Lung (tissue), 11 donors: ENCODE measurements at regions not wholly inside any gene's neighbourhood (a gene's known extent, or its start where the extent isn't known, plus 50 kb on each side); places are given as distances from the start of the nearest gene placed in this dataset.

Experiments
- ATAC-seq: fragments of 200-7000 bp; cut with Tn5 transposase; one replicate; pipeline ENCODE4 v1.9.1; 2020; ENCODE audit warnings: moderate number of reproducible peaks; ENCODE audit not compliant: insufficient read depth, low FRiP score
- DNase-seq, 3 donors: peaks; one replicate each; pipeline ENCODE4 v3.0.0-alpha.2; 2013 to 2017
- H3K27ac ChIP-seq, 2 donors: one replicate each; pipeline ENCODE4 v1.5.1; 2013; ENCODE audit warnings: mild to moderate bottlenecking in 2 of 2, moderate library complexity in 2 of 2, control low read depth in 1 of 2, inconsistent platforms in 1 of 2, low read depth in 1 of 2, low read length in 1 of 2
- H3K27me3 ChIP-seq, 3 donors: one replicate each; pipeline ENCODE4 v1.5.1; 2013; ENCODE audit warnings: low read length in 2 of 3; ENCODE audit not compliant: control insufficient read depth in 3 of 3, insufficient read depth in 3 of 3
- H3K36me3 ChIP-seq, 4 donors: one replicate each; pipeline ENCODE4 v1.5.1; 2013; ENCODE audit warnings: low read length in 4 of 4, mild to moderate bottlenecking in 1 of 4, moderate library complexity in 1 of 4; ENCODE audit not compliant: control insufficient read depth in 4 of 4, insufficient read depth in 4 of 4
- H3K4me1 ChIP-seq, 5 donors: one replicate each; pipeline ENCODE4 v1.5.1; 2013; ENCODE audit warnings: low read length in 5 of 5, mild to moderate bottlenecking in 2 of 5, moderate library complexity in 1 of 5; ENCODE audit not compliant: control insufficient read depth in 5 of 5, insufficient read depth in 5 of 5
- H3K4me3 ChIP-seq: one replicate; pipeline ENCODE4 v1.5.1; 2013; ENCODE audit warnings: mild to moderate bottlenecking, control low read depth, moderate library complexity
- H3K9ac ChIP-seq, 2 donors: one replicate each; pipeline ENCODE4 v1.5.1; 2013; ENCODE audit warnings: low read length in 2 of 2, control low read depth in 1 of 2; ENCODE audit not compliant: insufficient read depth in 1 of 2
- H3K9me3 ChIP-seq, 4 donors: one replicate each; pipeline ENCODE4 v1.5.1; 2013; ENCODE audit warnings: low read length in 3 of 4, mild to moderate bottlenecking in 1 of 4, moderate library complexity in 1 of 4; ENCODE audit not compliant: control insufficient read depth in 4 of 4, insufficient read depth in 3 of 4
- CTCF ChIP-seq: IDR thresholded peaks from 2 replicates; pipeline ENCODE4 v1.5.1; 2012; ENCODE audit warnings: mild to moderate bottlenecking; ENCODE audit errors: control extremely low read depth, extremely low read depth
- WGBS, 2 donors: extraction: QIAGEN DNeasy Blood & Tissue Kit; methylation state at CpG; one replicate each; pipeline ENCODE4 v1.1.7; 2013; 5-methylcytosine and 5-hydroxymethylcytosine counted together
- donor health status: control.
- donor health status: control.
- donor health status: Bipolar disorder and iron deficiency.
- donor health status: healthy.
- donor health status: DM: yes; HTN: yes; CAD: no.

DNA sequence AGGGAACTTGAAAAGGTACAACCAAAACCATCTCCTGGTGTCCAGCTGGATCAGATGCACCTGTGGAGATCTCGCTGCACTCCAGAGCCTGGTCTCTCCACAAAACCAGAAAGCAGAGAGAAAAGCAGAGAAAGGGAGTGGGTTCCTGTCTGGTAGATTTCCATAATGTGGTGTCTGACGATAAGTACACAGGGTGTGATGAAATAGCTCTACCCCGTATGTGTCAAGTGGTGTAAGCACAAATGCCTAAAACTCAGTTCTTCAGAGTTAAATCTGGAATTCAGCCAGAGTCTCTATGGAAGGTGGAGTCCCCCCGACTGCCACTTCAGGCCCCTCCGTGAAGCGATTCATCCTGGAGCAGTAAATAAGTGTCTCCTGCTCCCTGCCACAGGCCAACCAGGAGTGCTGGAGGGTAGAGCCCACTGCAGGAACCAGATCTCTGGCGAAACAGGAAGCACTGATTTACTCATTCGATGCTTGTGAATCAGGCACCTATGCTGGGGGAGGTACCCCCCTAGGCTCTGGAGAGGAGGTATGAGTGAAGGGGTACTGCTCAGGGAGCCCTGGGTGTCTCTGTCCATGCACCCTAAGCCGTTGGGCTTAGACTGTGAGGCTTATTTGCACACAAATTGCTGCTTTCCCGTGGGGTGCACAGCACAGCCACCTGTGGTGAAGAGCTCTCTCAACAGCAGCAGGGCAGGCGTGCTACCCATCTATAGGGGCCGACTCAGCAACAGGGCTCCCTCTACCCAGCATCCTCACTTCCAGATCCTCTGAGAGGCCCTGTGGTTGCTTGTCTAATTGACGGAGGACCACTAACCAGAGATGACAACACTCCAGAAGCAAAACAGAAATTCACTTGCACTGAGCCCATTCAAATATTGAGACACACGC, 97.1 kb upstream of the MYOCD start:
- WGBS, 2 donors, result 44 to 50% methylated on average over 14 of the region's 14 CpGs
- TF ChIP-seq CTCF, result no peak
- no peak for ATAC-seq

GRCh38 chr17:12571606-12572005, 94.1 kb upstream of the MYOCD start:
- 92% methylated on average over 3 of the region's 3 CpGs for whole genome bisulfite sequencing, 2 donors
- DNase-seq, result no peak
- H3K36me3 ChIP-seq, result no peaks in the 10 kb centered on the region
- H3K4me3 ChIP-seq, result no peak overlapping the region
- peaks cover 0 to 4% (median 0%) of the 10 kb centered on the region in 4 donors for H3K9me3 ChIP-seq
- H3K4me1 ChIP-seq, result peaks cover 0 to 12% (median 1%) of the 10 kb centered on the region in 5 donors
- H3K27ac ChIP-seq, result no peak overlapping the region
- H3K9ac ChIP-seq, result no peak overlapping the region
- no peak for ATAC-seq
- no peak for TF ChIP-seq CTCF
- H3K27me3 ChIP-seq, result peaks cover 0 to 11% (median 0%) of the 10 kb centered on the region in 3 donors

More for the DNA sequence above, 97.1 kb upstream of the MYOCD start:
- Histone ChIP-seq H3K27ac (peak overlapping the region in 1 of 2 donors; percentile 40), H3K36me3 (no peaks in the 10 kb centered on the region), H3K9ac (no peak overlapping the region), H3K4me3 (no peak overlapping the region), H3K9me3 (peaks cover 0 to 6% (median 0%) of the 10 kb centered on the region in 4 donors), H3K27me3 (peaks cover 0 to 23% (median 0%) of the 10 kb centered on the region in 3 donors), H3K4me1 (peaks cover 0 to 12% (median 1%) of the 10 kb centered on the region in 5 donors)
- no peak for DNase-seq

DNA sequence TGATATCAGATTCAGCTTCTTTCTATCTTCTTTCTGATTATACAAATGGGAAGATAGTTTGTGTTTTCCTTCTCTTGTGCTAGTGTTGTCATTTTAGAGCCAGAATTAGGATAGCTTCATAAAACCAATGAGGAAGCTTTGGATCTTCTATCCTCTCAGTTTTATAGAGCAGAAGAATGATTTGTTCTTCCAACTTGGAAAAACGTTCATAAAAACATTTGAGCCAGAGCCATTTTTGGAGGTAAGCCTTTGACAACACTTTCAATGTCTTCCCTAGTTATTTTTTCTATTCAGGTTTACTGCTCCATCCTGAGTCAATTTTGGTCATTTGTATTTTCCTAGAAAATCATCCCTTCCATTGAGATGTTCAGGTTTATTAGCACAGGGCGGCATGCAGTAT, 91.2 kb upstream of the MYOCD start:
- ATAC-seq, result no peak
- no peak for DNase-seq
- Histone ChIP-seq H3K27ac (no peak overlapping the region), H3K36me3 (no peaks in the 10 kb centered on the region), H3K4me3 (no peak overlapping the region), H3K9ac (no peak overlapping the region), H3K9me3 (no peaks in the 10 kb centered on the region), H3K4me1 (peaks cover 0 to 5% (median 0%) of the 10 kb centered on the region in 5 donors), H3K27me3 (peaks cover 0 to 8% (median 0%) of the 10 kb centered on the region in 3 donors)
- 62 to 84% methylated on average over 2 of the region's 2 CpGs for WGBS, 2 donors
- no peak for TF ChIP-seq CTCF
